Kidney (tissue), 13 donors: ENCODE measurements at regions not wholly inside any gene's neighbourhood (a gene's known extent, or its start where the extent isn't known, plus 50 kb on each side); places are given as distances from the start of the nearest gene placed in this dataset.

Experiments used
- DNase-seq, 5 donors: peaks; one replicate each; pipeline ENCODE4 v3.0.0-alpha.2; 2013 to 2020
- FAIRE-seq: peaks from 2 replicates; lab custom pipeline; 2012; peaks lifted over from hg19 to GRCh38; lab: Jason Lieb, UNC
- H3K27ac ChIP-seq, 2 donors: one replicate each; pipeline ENCODE4 v1.7.0; 2013; ENCODE audit warnings: low read depth in 2 of 2, low read length in 2 of 2, inconsistent platforms in 1 of 2
- H3K27me3 ChIP-seq: one replicate; pipeline ENCODE4 v1.7.1; 2013; ENCODE audit warnings: low read length, inconsistent platforms; ENCODE audit not compliant: control insufficient read depth, insufficient read depth
- H3K36me3 ChIP-seq, 3 donors: one replicate each; pipeline versions ENCODE4 v1.7.0 to v1.7.1; 2013; ENCODE audit warnings: low read length in 3 of 3, control low read depth in 1 of 3, inconsistent platforms in 1 of 3; ENCODE audit not compliant: insufficient read depth in 3 of 3, control insufficient read depth in 2 of 3
- H3K4me1 ChIP-seq, 3 donors: one replicate each; pipeline versions ENCODE4 v1.7.0 to v1.7.1; 2013; ENCODE audit warnings: low read length in 3 of 3, inconsistent platforms in 1 of 3, low read depth in 1 of 3; ENCODE audit not compliant: control insufficient read depth in 2 of 3, insufficient read depth in 2 of 3
- H3K4me3 ChIP-seq, 3 donors: one replicate each; pipeline versions ENCODE4 v1.7.0 to v1.8.1; 2013; ENCODE audit warnings: low read length in 3 of 3, control low read depth in 1 of 3, inconsistent platforms in 1 of 3
- H3K9ac ChIP-seq, 3 donors: one replicate each; pipeline versions ENCODE4 v1.7.0 to v1.7.1; 2013; ENCODE audit warnings: low read length in 3 of 3, control low read depth in 1 of 3, inconsistent platforms in 1 of 3
- H3K9me3 ChIP-seq, 3 donors: one replicate each; pipeline versions ENCODE4 v1.7.0 to v1.7.1; 2013; ENCODE audit warnings: low read length in 3 of 3, control low read depth in 1 of 3, inconsistent platforms in 1 of 3; ENCODE audit not compliant: control insufficient read depth in 2 of 3, insufficient read depth in 1 of 3
- CTCF ChIP-seq: IDR thresholded peaks from 3 replicates; pipeline ENCODE4 v1.5.1; 2012; ENCODE audit warnings: mild to moderate bottlenecking, moderate library complexity, borderline replicate concordance; ENCODE audit not compliant: insufficient read depth; ENCODE audit errors: extremely low read depth
- intact Hi-C: fragments of 100-400 bp; cut with DNase I; formaldehyde crosslinking; loops from one replicate; pipeline ENCODE4 v1.11.1; 2022
- donor health status: control.
- donor health status: control.
- donor health status: control.
- donor health status: control.
- donor health status: control.
- donor health status: DM: yes; HTN: yes; CAD: no.
- donor health status: Normal renal cell carcinoma (clear cell type).

GRCh38 chr9:108634672-108635462 is 220.9 kb downstream of the ACTL7B start:
- H3K9me3 ChIP-seq: no peaks in the 10 kb centered on the region
- H3K4me1 ChIP-seq: no peaks in the 10 kb centered on the region
- no peak for DNase-seq
- H3K9ac ChIP-seq: no peak overlapping the region
- H3K4me3 ChIP-seq: no peak overlapping the region
- intact Hi-C loops: no loop called here
- H3K27ac ChIP-seq: no peak overlapping the region
- H3K27me3 ChIP-seq: no peaks in the 10 kb centered on the region
- FAIRE-seq: no peak
- no peaks in the 10 kb centered on the region for H3K36me3 ChIP-seq
- TF ChIP-seq CTCF: no peak

GRCh38 chr9:108634204-108634603 is 221.6 kb downstream of the ACTL7B start:
- intact Hi-C loops: no loop called here
- Histone ChIP-seq H3K4me1 (no peaks in the 10 kb centered on the region), H3K27me3 (no peaks in the 10 kb centered on the region), H3K4me3 (no peak overlapping the region), H3K9me3 (no peaks in the 10 kb centered on the region), H3K9ac (no peak overlapping the region), H3K27ac (no peak overlapping the region), H3K36me3 (no peaks in the 10 kb centered on the region)
- no peak for FAIRE-seq
- peak in 1 of 5 donors; percentile 6 for DNase-seq
- no peak for TF ChIP-seq CTCF

- Histone ChIP-seq H3K4me1 (no peaks in the 10 kb centered on the region), H3K9ac (no peak overlapping the region), H3K4me3 (no peak overlapping the region), H3K36me3 (no peaks in the 10 kb centered on the region), H3K9me3 (no peaks in the 10 kb centered on the region), H3K27me3 (no peaks in the 10 kb centered on the region), H3K27ac (no peak overlapping the region)
- DNase-seq (no peak), FAIRE-seq (no peak)
- no peak for TF ChIP-seq CTCF
- intact Hi-C loops: no loop called here
These were observed 224.1 kb downstream of the ACTL7B start for GRCh38 chr9:108631496-108632285.
